Endothelial cell of umbilical vein (primary cell): ENCODE measurements at regions not wholly inside any gene's neighbourhood (a gene's known extent, or its start where the extent isn't known, plus 50 kb on each side); places are given as distances from the start of the nearest gene placed in this dataset.
"Not testable (repeated sequence)": the region's sequence is repeated elsewhere in the genome, so short reads cannot be mapped to it uniquely, and the experiment has no call there.

Experiments
- CTCF ChIP-seq, 2 donors: IDR thresholded peaks; 1 replicate in 1 of 2; 2 replicates in 1 of 2; pipeline ENCODE4 v1.5.1; 2011; ENCODE audit warnings: low read length in 2 of 2, mild to moderate bottlenecking in 2 of 2, moderate library complexity in 2 of 2, control low read depth in 1 of 2, inconsistent platforms in 1 of 2, low read depth in 1 of 2; ENCODE audit not compliant: insufficient read depth in 1 of 2; ENCODE audit errors: extremely low read depth in 1 of 2
- EZH2 ChIP-seq: IDR thresholded peaks from 2 replicates; pipeline ENCODE4 v1.6.1; 2012; ENCODE audit warnings: borderline replicate concordance, low read depth, mild to moderate bottlenecking, moderate library complexity, low read length, inconsistent platforms; ENCODE audit not compliant: severe bottlenecking
- MYC ChIP-seq: IDR thresholded peaks from one replicate; pipeline ENCODE4 v1.6.1; 2011; ENCODE audit warnings: mild to moderate bottlenecking, low read depth, low read length

GRCh38 chr13:50628512-50628911, 215.0 kb downstream of the DLEU7 start:
- TF ChIP-seq EZH2; CTCF (IDR thresholded peaks at IDR 0.05; ENCODE audit: extremely low read depth in 1 of 2, insufficient read depth in 1 of 2, low read depth in 1 of 2, low read length in 2 of 2); MYC: not testable (repeated sequence)
